ENCODE measurements at regions not wholly inside any gene's neighbourhood (a gene's known extent, or its start where the extent isn't known, plus 50 kb on each side); places are given as distances from the start of the nearest gene placed in this dataset.

DNA sequence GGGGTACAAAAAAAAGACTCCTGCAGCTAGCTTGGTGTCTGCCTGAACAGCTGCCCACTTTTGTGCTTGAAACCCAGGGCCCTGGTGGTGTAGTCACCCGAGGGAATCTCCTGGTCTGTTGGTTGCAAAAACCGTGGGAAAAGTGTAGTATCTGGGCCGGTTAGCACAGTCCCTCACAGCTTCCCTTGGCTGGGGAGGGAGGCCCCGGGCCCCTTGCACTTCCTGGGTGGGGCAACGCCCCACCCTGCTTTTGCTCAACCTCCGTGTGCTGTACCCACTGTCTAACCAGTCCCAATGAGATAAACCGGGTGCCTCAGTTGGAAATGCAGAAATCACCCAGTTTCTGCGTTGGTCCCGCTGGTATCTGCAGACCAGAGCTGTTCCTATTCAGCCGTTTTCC is 211.7 kb upstream of the ZPLD1 start:
- no peak for DNase-seq

DNA sequence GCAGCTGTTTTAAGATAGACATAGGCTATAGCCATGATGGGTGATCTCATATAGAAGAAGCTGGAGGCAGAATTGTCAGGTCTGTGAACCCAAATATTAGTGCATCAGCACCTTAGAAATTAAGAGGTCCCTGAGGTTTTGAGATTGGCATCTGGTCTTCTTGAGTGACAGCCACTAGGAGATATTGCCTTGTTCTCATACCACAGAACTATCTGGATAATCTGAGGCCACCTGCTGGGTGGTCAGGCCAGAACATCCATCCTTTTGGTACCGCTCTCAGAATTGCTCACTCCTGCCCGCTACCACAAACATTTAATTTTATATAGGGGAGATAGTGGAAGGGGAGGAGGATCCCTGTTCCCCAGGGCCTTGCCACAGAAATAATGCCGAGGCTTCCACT is 210.6 kb upstream of the ZPLD1 start:
- Mint-ChIP-seq H3K36me3 (ENCODE audit: low read depth) (no peaks in the 10 kb centered on the region), H3K27ac (no peak overlapping the region), H3K27me3 (ENCODE audit: low read depth, poor library complexity) (peaks cover 11% of the 10 kb centered on the region), H3K9me3 (peaks cover 20% of the 10 kb centered on the region), H3K4me3 (no peak overlapping the region), H3K4me1 (peaks cover 15% of the 10 kb centered on the region)
- TF ChIP-seq, protein P1, sequence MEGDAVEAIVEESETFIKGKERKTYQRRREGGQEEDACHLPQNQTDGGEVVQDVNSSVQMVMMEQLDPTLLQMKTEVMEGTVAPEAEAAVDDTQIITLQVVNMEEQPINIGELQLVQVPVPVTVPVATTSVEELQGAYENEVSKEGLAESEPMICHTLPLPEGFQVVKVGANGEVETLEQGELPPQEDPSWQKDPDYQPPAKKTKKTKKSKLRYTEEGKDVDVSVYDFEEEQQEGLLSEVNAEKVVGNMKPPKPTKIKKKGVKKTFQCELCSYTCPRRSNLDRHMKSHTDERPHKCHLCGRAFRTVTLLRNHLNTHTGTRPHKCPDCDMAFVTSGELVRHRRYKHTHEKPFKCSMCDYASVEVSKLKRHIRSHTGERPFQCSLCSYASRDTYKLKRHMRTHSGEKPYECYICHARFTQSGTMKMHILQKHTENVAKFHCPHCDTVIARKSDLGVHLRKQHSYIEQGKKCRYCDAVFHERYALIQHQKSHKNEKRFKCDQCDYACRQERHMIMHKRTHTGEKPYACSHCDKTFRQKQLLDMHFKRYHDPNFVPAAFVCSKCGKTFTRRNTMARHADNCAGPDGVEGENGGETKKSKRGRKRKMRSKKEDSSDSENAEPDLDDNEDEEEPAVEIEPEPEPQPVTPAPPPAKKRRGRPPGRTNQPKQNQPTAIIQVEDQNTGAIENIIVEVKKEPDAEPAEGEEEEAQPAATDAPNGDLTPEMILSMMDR (IDR thresholded peaks at IDR 0.05): no peak
- no peak for DNase-seq

More for the DNA sequence above, 211.7 kb upstream of the ZPLD1 start:
- H3K4me3 Mint-ChIP-seq: no peak overlapping the region
- H3K4me1 Mint-ChIP-seq: peaks cover 8% of the 10 kb centered on the region
- H3K9me3 Mint-ChIP-seq: peaks cover 24% of the 10 kb centered on the region
- H3K27me3 Mint-ChIP-seq (ENCODE audit: low read depth, poor library complexity): peaks cover 11% of the 10 kb centered on the region
- TF ChIP-seq, protein P1 (IDR thresholded peaks at IDR 0.05): no peak
- H3K36me3 Mint-ChIP-seq (ENCODE audit: low read depth): no peaks in the 10 kb centered on the region
- H3K27ac Mint-ChIP-seq: no peak overlapping the region

DNA sequence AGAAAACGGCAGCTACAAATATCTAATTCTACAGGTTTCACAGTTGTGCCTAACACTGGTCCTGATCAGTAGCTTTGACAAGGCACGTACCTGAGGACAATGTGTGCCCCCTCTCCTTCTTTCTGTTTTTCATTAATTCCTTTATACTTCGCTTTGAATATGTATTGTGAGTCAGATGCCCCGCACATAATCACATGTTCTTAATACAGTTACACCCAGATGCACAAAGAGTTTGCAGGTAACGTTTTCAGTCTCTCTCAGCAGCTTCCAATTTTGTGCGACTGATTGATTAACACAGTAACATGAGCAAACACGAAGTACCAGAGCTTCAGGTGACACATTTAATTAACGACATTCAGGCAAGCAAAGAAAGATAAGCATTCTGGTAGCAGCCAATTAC is 209.8 kb upstream of the ZPLD1 start:
- Mint-ChIP-seq H3K36me3 (ENCODE audit: low read depth) (no peaks in the 10 kb centered on the region), H3K4me3 (no peak overlapping the region), H3K27me3 (ENCODE audit: low read depth, poor library complexity) (peaks cover 10% of the 10 kb centered on the region), H3K27ac (no peak overlapping the region), H3K9me3 (peaks cover 14% of the 10 kb centered on the region), H3K4me1 (peaks cover 24% of the 10 kb centered on the region)
- DNase-seq: no peak
- TF ChIP-seq, protein P1 (IDR thresholded peaks at IDR 0.05): no peak

DNA sequence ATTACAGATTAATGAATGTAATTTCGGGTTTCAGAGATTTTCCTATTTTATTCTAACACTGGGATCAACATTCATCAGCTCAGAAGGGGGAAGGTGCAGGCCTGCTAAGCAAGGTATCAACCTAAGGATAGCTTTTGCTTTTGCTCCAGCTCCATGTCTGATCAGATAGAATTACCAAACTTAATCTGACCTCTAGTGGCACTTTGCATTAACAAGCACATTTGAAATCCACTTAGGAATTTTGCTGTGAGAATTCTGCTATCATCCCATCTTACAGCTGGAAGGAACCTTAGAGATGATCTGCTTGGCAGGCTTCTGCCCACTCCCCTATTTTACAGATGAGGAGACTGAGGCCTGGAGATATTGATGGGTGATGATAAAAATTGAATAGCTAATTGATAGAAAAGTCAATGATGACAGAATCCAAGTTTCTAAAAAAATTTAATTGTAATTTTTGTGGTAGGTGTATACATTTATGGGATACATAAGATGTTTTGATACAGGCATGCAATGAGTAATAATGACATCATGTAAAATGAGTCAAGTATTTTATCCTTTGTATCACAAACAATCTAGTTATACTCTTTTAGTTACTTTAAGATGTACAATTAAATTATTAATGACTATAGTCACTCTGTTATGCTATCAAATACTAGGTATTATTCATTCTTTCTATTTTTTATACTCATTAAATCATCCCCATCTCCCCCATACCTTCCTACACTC is 209.2 kb upstream of the ZPLD1 start:
- no peaks in the 10 kb centered on the region for H3K36me3 Mint-ChIP-seq (ENCODE audit: low read depth)
- H3K27me3 Mint-ChIP-seq (ENCODE audit: low read depth, poor library complexity): peaks cover 5% of the 10 kb centered on the region
- peaks cover 9% of the 10 kb centered on the region for H3K9me3 Mint-ChIP-seq
- no peak overlapping the region for H3K4me3 Mint-ChIP-seq
- peaks cover 26% of the 10 kb centered on the region for H3K4me1 Mint-ChIP-seq
- DNase-seq: no peak
- H3K27ac Mint-ChIP-seq: no peak overlapping the region
- TF ChIP-seq, protein P1 (IDR thresholded peaks at IDR 0.05): peak; percentile 45

DNA sequence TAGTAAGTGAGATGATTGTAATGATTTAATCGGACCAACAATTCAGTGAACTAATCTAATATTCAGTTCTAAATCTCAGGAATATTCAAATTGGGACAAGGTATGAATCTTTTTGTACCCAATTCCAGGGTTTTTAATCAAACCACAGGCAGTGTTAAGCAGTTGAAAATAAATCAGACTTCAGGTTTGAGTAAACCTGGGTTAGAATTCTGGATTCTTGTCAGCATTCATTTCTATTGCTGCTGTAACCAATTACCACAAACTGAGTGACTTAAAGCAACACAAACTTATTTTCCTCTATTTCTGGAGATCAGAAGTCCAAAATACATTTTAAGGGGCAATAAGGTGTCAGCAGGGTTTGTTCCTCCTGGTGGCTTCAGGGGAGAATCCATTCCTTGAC is 208.4 kb upstream of the ZPLD1 start:
- Mint-ChIP-seq H3K9me3 (peaks cover 1% of the 10 kb centered on the region), H3K27ac (no peak overlapping the region), H3K4me3 (no peak overlapping the region), H3K27me3 (ENCODE audit: low read depth, poor library complexity) (peaks cover 3% of the 10 kb centered on the region), H3K36me3 (ENCODE audit: low read depth) (no peaks in the 10 kb centered on the region), H3K4me1 (peaks cover 31% of the 10 kb centered on the region)
- no peak for DNase-seq
- TF ChIP-seq, protein P1 (IDR thresholded peaks at IDR 0.05): no peak

DNA sequence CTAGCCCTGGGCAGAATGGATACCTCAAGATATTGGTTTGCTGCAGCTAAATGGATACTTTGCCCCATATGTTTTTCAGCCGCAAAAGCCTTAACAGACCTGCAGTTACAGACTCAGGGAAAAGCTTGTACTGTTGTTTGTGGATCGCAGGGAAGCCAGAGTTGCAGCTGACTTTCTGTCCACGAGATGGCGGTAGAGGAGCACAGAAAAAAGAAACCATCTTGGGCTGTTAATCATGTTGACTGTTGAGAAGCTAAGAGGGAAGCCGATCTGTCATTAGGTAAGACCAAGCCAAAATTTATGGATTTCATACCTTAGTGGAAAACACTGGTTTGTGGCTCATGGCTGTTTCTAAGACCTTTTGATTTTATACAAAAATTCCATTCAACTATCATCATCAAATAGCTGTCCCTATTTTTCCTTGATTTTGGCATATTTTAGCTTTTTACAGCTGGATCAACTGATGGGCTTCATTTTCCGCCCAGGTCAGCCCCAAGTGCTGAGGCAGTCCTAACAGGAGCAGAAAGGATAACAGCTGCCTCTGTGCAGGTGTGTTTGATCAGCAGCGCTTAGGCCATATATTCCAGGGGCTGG is 205.7 kb upstream of the ZPLD1 start:
- Mint-ChIP-seq H3K9me3 (no peaks in the 10 kb centered on the region), H3K4me1 (peaks cover 56% of the 10 kb centered on the region), H3K36me3 (ENCODE audit: low read depth) (no peaks in the 10 kb centered on the region), H3K27me3 (ENCODE audit: low read depth, poor library complexity) (no peaks in the 10 kb centered on the region), H3K4me3 (no peak overlapping the region), H3K27ac (no peak overlapping the region)
- TF ChIP-seq, protein P1 (IDR thresholded peaks at IDR 0.05): peak; percentile 92
- peak; percentile 79 for DNase-seq
